OCI-M1 (cell line): ENCODE measurements at regions not wholly inside any gene's neighbourhood (a gene's known extent, or its start where the extent isn't known, plus 50 kb on each side); places are given as distances from the start of the nearest gene placed in this dataset.
"Not testable (repeated sequence)": the region's sequence is repeated elsewhere in the genome, so short reads cannot be mapped to it uniquely, and the experiment has no call there.

Source experiments
- DNase-seq: peaks from one replicate; lab custom pipeline; 2025; lab: John Stamatoyannopoulos, UW

- not testable (repeated sequence) for DNase-seq
These were observed 60.8 kb upstream of the FAN1 start for GRCh38 chr15:30842798-30843472.

GRCh38 chr15:30845536-30845935 lies 58.2 kb upstream of the FAN1 start:
- DNase-seq, result not testable (repeated sequence)
